Prostate gland (tissue), 2 donors: ENCODE measurements at regions not wholly inside any gene's neighbourhood (a gene's known extent, or its start where the extent isn't known, plus 50 kb on each side); places are given as distances from the start of the nearest gene placed in this dataset.

Source experiments
- CTCF ChIP-seq, 4 experiments: fragments of 200-600 bp in 2 of 4; fragments of 450-650 bp in 2 of 4; sonication (generic) in 2 of 4; IDR thresholded peaks; 1 replicate in 3 of 4; 2 replicates in 1 of 4; pipeline ENCODE4 v1.5.1; 2016 to 2019; ENCODE audit warnings: antibody characterized with exemption in 4 of 4, mild to moderate bottlenecking in 2 of 4, moderate library complexity in 2 of 4
- POLR2AphosphoS5 ChIP-seq: sonication (generic); formaldehyde crosslinking; IDR thresholded peaks from one replicate; pipeline ENCODE4 v1.6.1; 2017; ENCODE audit warnings: antibody characterized with exemption

- TF ChIP-seq CTCF (IDR thresholded peaks at IDR 0.05) = no peak
- no peak for TF ChIP-seq POLR2AphosphoS5
Measured at GRCh38 chr22:48239461-48240147, 1477.2 kb downstream of the TBC1D22A start.
